SK-N-SH treated with all-trans-retinoic acid at 6 μM for 48 hours (cell line): ENCODE measurements at regions not wholly inside any gene's neighbourhood (a gene's known extent, or its start where the extent isn't known, plus 50 kb on each side); places are given as distances from the start of the nearest gene placed in this dataset.

Experiments
- ARNTL ChIP-seq: fragments of 450-650 bp; formaldehyde crosslinking; IDR thresholded peaks from 2 replicates; pipeline ENCODE4 v1.5.0; 2020; ENCODE audit warnings: low read depth, mild to moderate bottlenecking, moderate library complexity, borderline replicate concordance
- CSDC2 ChIP-seq: fragments of 250-450 bp; sonication (Bioruptor Pico); IDR thresholded peaks from 2 replicates; pipeline ENCODE4 v1.5.0; 2020; ENCODE audit warnings: mild to moderate bottlenecking, moderate library complexity
- ESRRG ChIP-seq: fragments of 250-450 bp; sonication (Bioruptor Pico); IDR thresholded peaks from 2 replicates; pipeline ENCODE4 v1.6.1; 2021; ENCODE audit warnings: mild to moderate bottlenecking
- GLIS3 ChIP-seq: fragments of 250-450 bp; sonication (Bioruptor Pico); IDR thresholded peaks from 2 replicates; pipeline ENCODE4 v1.5.0; 2020; ENCODE audit warnings: mild to moderate bottlenecking, moderate library complexity
- PPARA ChIP-seq: fragments of 250-450 bp; sonication (Bioruptor Pico); IDR thresholded peaks from 2 replicates; pipeline ENCODE4 v1.5.0; 2020; ENCODE audit warnings: mild to moderate bottlenecking, borderline replicate concordance
- RARB ChIP-seq: fragments of 250-450 bp; sonication (Bioruptor Pico); IDR thresholded peaks from 2 replicates; pipeline ENCODE4 v1.8.0; 2021; ENCODE audit warnings: mild to moderate bottlenecking, moderate library complexity
- TCF4 ChIP-seq: fragments of 250-450 bp; sonication (Bioruptor Pico); IDR thresholded peaks from 2 replicates; pipeline ENCODE4 v1.8.0; 2021; ENCODE audit warnings: mild to moderate bottlenecking, moderate library complexity, borderline replicate concordance
- TSHZ2 ChIP-seq: fragments of 250-450 bp; sonication (Bioruptor Pico); IDR thresholded peaks from 2 replicates; pipeline ENCODE4 v1.5.0; 2020; ENCODE audit warnings: mild to moderate bottlenecking, moderate library complexity
- ZC3H10 ChIP-seq: fragments of 250-450 bp; sonication (Bioruptor Pico); IDR thresholded peaks from 2 replicates; pipeline ENCODE4 v1.5.1; 2021; ENCODE audit warnings: mild to moderate bottlenecking, moderate library complexity
- ZFP3 ChIP-seq: fragments of 250-450 bp; sonication (Bioruptor Pico); IDR thresholded peaks from 2 replicates; pipeline ENCODE4 v1.5.0; 2020; ENCODE audit warnings: mild to moderate bottlenecking, moderate library complexity
- TF ChIP-seq, protein P1 (sequence below): fragments of 250-450 bp; sonication (Bioruptor Pico); IDR thresholded peaks from 2 replicates; pipeline ENCODE4 v1.5.1; 2020; ENCODE audit warnings: low read depth, mild to moderate bottlenecking, moderate library complexity
- TF ChIP-seq, protein P2 (sequence below): fragments of 250-450 bp; sonication (Bioruptor Pico); IDR thresholded peaks from 2 replicates; pipeline ENCODE4 v1.8.0; 2020; ENCODE audit warnings: mild to moderate bottlenecking, moderate library complexity, borderline replicate concordance

GRCh38 chr11:112524798-112525197 lies 264.1 kb upstream of the PLET1 start:
- TF ChIP-seq ARNTL (CRISPR knock-in tag) (no peak), ZC3H10 (no peak), GLIS3 (CRISPR knock-in tag) (no peak), TSHZ2 (no peak), PPARA (no peak), ESRRG (CRISPR knock-in tag) (no peak), CSDC2 (CRISPR knock-in tag) (no peak), ZFP3 (no peak), TCF4 (CRISPR knock-in tag) (no peak), RARB (CRISPR knock-in tag) (no peak)
- TF ChIP-seq, protein P1, sequence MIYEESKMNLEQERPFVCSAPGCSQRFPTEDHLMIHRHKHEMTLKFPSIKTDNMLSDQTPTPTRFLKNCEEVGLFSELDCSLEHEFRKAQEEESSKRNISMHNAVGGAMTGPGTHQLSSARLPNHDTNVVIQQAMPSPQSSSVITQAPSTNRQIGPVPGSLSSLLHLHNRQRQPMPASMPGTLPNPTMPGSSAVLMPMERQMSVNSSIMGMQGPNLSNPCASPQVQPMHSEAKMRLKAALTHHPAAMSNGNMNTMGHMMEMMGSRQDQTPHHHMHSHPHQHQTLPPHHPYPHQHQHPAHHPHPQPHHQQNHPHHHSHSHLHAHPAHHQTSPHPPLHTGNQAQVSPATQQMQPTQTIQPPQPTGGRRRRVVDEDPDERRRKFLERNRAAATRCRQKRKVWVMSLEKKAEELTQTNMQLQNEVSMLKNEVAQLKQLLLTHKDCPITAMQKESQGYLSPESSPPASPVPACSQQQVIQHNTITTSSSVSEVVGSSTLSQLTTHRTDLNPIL, result no peak
- TF ChIP-seq, protein P2, sequence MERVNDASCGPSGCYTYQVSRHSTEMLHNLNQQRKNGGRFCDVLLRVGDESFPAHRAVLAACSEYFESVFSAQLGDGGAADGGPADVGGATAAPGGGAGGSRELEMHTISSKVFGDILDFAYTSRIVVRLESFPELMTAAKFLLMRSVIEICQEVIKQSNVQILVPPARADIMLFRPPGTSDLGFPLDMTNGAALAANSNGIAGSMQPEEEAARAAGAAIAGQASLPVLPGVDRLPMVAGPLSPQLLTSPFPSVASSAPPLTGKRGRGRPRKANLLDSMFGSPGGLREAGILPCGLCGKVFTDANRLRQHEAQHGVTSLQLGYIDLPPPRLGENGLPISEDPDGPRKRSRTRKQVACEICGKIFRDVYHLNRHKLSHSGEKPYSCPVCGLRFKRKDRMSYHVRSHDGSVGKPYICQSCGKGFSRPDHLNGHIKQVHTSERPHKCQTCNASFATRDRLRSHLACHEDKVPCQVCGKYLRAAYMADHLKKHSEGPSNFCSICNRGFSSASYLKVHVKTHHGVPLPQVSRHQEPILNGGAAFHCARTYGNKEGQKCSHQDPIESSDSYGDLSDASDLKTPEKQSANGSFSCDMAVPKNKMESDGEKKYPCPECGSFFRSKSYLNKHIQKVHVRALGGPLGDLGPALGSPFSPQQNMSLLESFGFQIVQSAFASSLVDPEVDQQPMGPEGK (CRISPR knock-in tag), result no peak
